ENCODE measurements at regions not wholly inside any gene's neighbourhood (a gene's known extent, or its start where the extent isn't known, plus 50 kb on each side); places are given as distances from the start of the nearest gene placed in this dataset.

DNA sequence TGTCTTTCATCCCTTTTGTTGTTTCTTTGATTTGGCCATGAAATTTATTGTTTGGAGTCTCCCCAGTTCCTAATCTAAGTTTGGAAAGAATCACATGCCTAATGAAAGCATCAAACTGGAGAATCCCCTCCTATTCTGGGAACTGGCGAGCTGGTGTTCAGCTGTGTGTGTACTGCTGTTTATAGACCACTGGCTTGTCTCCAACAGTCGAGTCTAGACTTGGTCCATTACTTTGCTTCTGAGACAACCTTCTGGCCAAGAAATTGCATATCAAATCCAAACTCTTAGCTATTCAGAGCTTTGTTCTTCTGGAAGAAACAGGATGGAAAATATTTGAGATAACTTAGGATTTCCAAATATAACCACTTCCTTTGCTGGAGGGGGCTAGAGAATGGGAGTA lies 111.5 kb upstream of the THSD7B start:
- Histone ChIP-seq H3K4me2 (no peak overlapping the region), H3K27ac (no peak overlapping the region), H3K9me3 (no peaks in the 10 kb centered on the region), H3K4me3 (no peak overlapping the region), H3K4me1 (no peaks in the 10 kb centered on the region)
- WGBS (ENCODE audit: missing lambda C conversion rate) = 6% methylated on average over 2 of the region's 2 CpGs
- TF ChIP-seq ZNF302 (CRISPR knock-in tag; IDR thresholded peaks at IDR 0.05) (no peak), NR3C1 (IDR thresholded peaks at IDR 0.05) (no peak), MYC (IDR thresholded peaks at IDR 0.05; ENCODE audit: borderline replicate concordance, low read length) (no peak), ZC3H11A (IDR thresholded peaks at IDR 0.05) (no peak), MAFK (IDR thresholded peaks at IDR 0.05; ENCODE audit: partially characterized antibody) (no peak), HOXB5 (CRISPR knock-in tag; IDR thresholded peaks at IDR 0.05) (no peak), CEBPB (IDR thresholded peaks at IDR 0.05) (no peak), RCOR1 (IDR thresholded peaks at IDR 0.05; ENCODE audit: low read depth, low read length) (no peak), EP300 (IDR thresholded peaks at IDR 0.05) (no peak), CHD2 (IDR thresholded peaks at IDR 0.05; ENCODE audit: low read length, partially characterized antibody) (no peak)
- TF ChIP-seq, protein P1, sequence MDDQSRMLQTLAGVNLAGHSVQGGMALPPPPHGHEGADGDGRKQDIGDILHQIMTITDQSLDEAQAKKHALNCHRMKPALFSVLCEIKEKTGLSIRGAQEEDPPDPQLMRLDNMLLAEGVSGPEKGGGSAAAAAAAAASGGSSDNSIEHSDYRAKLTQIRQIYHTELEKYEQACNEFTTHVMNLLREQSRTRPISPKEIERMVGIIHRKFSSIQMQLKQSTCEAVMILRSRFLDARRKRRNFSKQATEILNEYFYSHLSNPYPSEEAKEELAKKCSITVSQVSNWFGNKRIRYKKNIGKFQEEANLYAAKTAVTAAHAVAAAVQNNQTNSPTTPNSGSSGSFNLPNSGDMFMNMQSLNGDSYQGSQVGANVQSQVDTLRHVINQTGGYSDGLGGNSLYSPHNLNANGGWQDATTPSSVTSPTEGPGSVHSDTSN (IDR thresholded peaks at IDR 0.05) = no peak
- TF ChIP-seq, protein P2, sequence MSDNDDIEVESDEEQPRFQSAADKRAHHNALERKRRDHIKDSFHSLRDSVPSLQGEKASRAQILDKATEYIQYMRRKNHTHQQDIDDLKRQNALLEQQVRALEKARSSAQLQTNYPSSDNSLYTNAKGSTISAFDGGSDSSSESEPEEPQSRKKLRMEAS (IDR thresholded peaks at IDR 0.05) = no peak
- CTCF ChIA-PET = no interaction called here
- FAIRE-seq (no peak), DNase-seq (ENCODE audit: low read depth in 1 of 2, low spot score in 1 of 2) (no peak), ATAC-seq (no peak)
- POLR2A ChIA-PET = no interaction called here

DNA sequence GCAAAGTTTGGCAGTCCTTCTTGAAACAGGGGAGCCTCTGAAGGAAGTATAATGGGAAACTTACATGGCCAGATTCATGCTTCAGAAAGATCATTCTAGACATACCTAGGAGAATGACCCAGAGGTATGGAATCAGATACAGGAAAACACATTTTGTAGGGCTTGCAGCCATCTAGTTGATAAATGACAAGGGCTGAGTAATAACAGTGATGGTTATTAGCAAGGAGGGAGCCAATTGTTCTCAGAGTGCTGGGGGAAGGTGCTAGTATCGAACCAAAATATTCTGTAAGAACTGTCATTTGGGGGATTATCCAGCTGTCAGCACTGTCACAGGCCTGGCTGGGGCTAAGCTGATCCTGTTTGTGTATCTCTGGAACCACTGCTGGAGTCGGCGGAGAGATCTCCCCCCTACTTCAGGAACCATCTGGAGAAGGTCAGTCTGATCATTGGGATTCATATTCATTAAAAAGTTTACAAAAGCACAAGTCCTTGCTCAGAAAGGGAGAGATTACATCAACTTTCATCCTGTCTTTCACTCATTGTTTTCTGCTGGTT lies 113.8 kb upstream of the THSD7B start:
- TF ChIP-seq RCOR1 (IDR thresholded peaks at IDR 0.05; ENCODE audit: low read depth, low read length) = no peak
- TF ChIP-seq KDM1A (IDR thresholded peaks at IDR 0.05; ENCODE audit: low read depth) = no peak
- no peak for TF ChIP-seq SMC3 (IDR thresholded peaks at IDR 0.05)
- TF ChIP-seq EP300 (IDR thresholded peaks at IDR 0.05) = no peak
- TF ChIP-seq, protein P3, sequence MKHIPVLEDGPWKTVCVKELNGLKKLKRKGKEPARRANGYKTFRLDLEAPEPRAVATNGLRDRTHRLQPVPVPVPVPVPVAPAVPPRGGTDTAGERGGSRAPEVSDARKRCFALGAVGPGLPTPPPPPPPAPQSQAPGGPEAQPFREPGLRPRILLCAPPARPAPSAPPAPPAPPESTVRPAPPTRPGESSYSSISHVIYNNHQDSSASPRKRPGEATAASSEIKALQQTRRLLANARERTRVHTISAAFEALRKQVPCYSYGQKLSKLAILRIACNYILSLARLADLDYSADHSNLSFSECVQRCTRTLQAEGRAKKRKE (CRISPR knock-in tag; IDR thresholded peaks at IDR 0.05; ENCODE audit: low read depth) = no peak
- TF ChIP-seq, protein P4, sequence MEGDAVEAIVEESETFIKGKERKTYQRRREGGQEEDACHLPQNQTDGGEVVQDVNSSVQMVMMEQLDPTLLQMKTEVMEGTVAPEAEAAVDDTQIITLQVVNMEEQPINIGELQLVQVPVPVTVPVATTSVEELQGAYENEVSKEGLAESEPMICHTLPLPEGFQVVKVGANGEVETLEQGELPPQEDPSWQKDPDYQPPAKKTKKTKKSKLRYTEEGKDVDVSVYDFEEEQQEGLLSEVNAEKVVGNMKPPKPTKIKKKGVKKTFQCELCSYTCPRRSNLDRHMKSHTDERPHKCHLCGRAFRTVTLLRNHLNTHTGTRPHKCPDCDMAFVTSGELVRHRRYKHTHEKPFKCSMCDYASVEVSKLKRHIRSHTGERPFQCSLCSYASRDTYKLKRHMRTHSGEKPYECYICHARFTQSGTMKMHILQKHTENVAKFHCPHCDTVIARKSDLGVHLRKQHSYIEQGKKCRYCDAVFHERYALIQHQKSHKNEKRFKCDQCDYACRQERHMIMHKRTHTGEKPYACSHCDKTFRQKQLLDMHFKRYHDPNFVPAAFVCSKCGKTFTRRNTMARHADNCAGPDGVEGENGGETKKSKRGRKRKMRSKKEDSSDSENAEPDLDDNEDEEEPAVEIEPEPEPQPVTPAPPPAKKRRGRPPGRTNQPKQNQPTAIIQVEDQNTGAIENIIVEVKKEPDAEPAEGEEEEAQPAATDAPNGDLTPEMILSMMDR (IDR thresholded peaks at IDR 0.05) = no peak
- TF ChIP-seq FOXS1 (CRISPR knock-in tag; IDR thresholded peaks at IDR 0.05) = no peak
- TF ChIP-seq CHD4 (IDR thresholded peaks at IDR 0.05; ENCODE audit: borderline replicate concordance) = no peak
- TF ChIP-seq JUN (IDR thresholded peaks at IDR 0.05) = no peak
- no peak for TF ChIP-seq POLR2AphosphoS2 (conservative IDR thresholded peaks at IDR 0.05; ENCODE audit: low read length)
- no peak for TF ChIP-seq SREBF2 (IDR thresholded peaks at IDR 0.05)
- TF ChIP-seq, protein P5, sequence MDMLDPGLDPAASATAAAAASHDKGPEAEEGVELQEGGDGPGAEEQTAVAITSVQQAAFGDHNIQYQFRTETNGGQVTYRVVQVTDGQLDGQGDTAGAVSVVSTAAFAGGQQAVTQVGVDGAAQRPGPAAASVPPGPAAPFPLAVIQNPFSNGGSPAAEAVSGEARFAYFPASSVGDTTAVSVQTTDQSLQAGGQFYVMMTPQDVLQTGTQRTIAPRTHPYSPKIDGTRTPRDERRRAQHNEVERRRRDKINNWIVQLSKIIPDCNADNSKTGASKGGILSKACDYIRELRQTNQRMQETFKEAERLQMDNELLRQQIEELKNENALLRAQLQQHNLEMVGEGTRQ (IDR thresholded peaks at IDR 0.05) = no peak
- TF ChIP-seq, protein P6, sequence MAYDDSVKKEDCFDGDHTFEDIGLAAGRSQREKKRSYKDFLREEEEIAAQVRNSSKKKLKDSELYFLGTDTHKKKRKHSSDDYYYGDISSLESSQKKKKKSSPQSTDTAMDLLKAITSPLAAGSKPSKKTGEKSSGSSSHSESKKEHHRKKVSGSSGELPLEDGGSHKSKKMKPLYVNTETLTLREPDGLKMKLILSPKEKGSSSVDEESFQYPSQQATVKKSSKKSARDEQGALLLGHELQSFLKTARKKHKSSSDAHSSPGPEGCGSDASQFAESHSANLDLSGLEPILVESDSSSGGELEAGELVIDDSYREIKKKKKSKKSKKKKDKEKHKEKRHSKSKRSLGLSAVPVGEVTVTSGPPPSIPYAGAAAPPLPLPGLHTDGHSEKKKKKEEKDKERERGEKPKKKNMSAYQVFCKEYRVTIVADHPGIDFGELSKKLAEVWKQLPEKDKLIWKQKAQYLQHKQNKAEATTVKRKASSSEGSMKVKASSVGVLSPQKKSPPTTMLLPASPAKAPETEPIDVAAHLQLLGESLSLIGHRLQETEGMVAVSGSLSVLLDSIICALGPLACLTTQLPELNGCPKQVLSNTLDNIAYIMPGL (CRISPR knock-in tag; IDR thresholded peaks at IDR 0.05; ENCODE audit: borderline replicate concordance) = no peak
- ChIA-PET CTCF (no interaction called here), POLR2A (no interaction called here)
- H3K4me2 ChIP-seq = no peak overlapping the region
- WGBS (ENCODE audit: missing lambda C conversion rate) = 40% methylated on average over 3 of the region's 3 CpGs
- no peak for DNase-seq (ENCODE audit: low read depth in 1 of 2, low spot score in 1 of 2)
- no peak for FAIRE-seq
- H3K4me1 ChIP-seq = no peaks in the 10 kb centered on the region
- no peak overlapping the region for H3K4me3 ChIP-seq
- no peak overlapping the region for H3K27ac ChIP-seq
- H3K9me3 ChIP-seq = no peaks in the 10 kb centered on the region
- no peak for ATAC-seq

All from A549 (cell line).